CD4-positive, alpha-beta memory T cell (primary cell): ENCODE measurements at regions not wholly inside any gene's neighbourhood (a gene's known extent, or its start where the extent isn't known, plus 50 kb on each side); places are given as distances from the start of the nearest gene placed in this dataset. TPM values are rescaled to one million over a fixed set of nuclear protein-coding genes. Genes with fewer than 3 reads are reported as not detected.

Experiments used
- CTCF ChIA-PET: fragments of 350-600 bp; sonication (Branson Sonifier 250); formaldehyde crosslinking; loops from one replicate; lab custom pipeline; 2021; ENCODE audit warnings: inconsistent platforms; ENCODE audit not compliant: partially characterized antibody; lab: Charles Lee
- POLR2A ChIA-PET: fragments of 350-600 bp; sonication (Branson Sonifier 250); formaldehyde crosslinking; loops from one replicate; lab custom pipeline; 2021; ENCODE audit not compliant: partially characterized antibody; lab: Charles Lee
- DNase-seq, 5 donors: peaks; one replicate each; pipeline versions ENCODE4 v3.0.0 to v3.0.0-alpha.2; 2020 to 2022; ENCODE audit warnings: mixed read lengths in 1 of 5
- H3K27ac ChIP-seq: one replicate; pipeline ENCODE4 v1.7.0; 2013; ENCODE audit warnings: low read depth, low read length
- H3K27me3 ChIP-seq: 2 replicates; pipeline ENCODE4 v1.7.0; 2013; ENCODE audit warnings: mild to moderate bottlenecking, low read length, moderate library complexity; ENCODE audit not compliant: insufficient read depth
- H3K36me3 ChIP-seq: 2 replicates; pipeline ENCODE4 v1.7.0; 2013; ENCODE audit warnings: mild to moderate bottlenecking, low read length, moderate library complexity; ENCODE audit not compliant: insufficient read depth
- H3K4me1 ChIP-seq: 2 replicates; pipeline ENCODE4 v1.7.0; 2013; ENCODE audit warnings: mild to moderate bottlenecking, low read length, moderate library complexity; ENCODE audit not compliant: insufficient read depth
- H3K4me3 ChIP-seq, 2 donors: one replicate each; pipeline ENCODE4 v1.7.0; 2013; ENCODE audit warnings: low read length in 2 of 2, mild to moderate bottlenecking in 1 of 2
- H3K9me3 ChIP-seq, 2 donors: one replicate each; pipeline ENCODE4 v1.7.0; 2013; ENCODE audit warnings: low read length in 2 of 2, control low read depth in 1 of 2; ENCODE audit not compliant: control insufficient read depth in 1 of 2
- H3K27ac Mint-ChIP-seq, 7 donors: one replicate each; pipeline ENCODE4 v1.8.0; 2020 to 2021; ENCODE audit warnings: mixed read lengths in 7 of 7, mild to moderate bottlenecking in 6 of 7, inconsistent platforms in 3 of 7, moderate library complexity in 3 of 7
- H3K27me3 Mint-ChIP-seq, 2 donors: one replicate each; pipeline ENCODE4 v1.8.0; 2020 to 2021; ENCODE audit warnings: mixed read lengths in 2 of 2
- H3K36me3 Mint-ChIP-seq, 2 donors: one replicate each; pipeline ENCODE4 v1.8.0; 2020 to 2021; ENCODE audit warnings: mixed read lengths in 2 of 2, inconsistent platforms in 1 of 2, mild to moderate bottlenecking in 1 of 2
- H3K4me1 Mint-ChIP-seq, 4 donors: one replicate each; pipeline ENCODE4 v1.8.0; 2020 to 2021; ENCODE audit warnings: mixed read lengths in 4 of 4, mild to moderate bottlenecking in 1 of 4
- H3K4me3 Mint-ChIP-seq, 8 donors: one replicate each; pipeline ENCODE4 v1.8.0; 2020 to 2021; ENCODE audit warnings: mixed read lengths in 8 of 8, mild to moderate bottlenecking in 7 of 8, moderate library complexity in 6 of 8, inconsistent platforms in 3 of 8
- H3K9me3 Mint-ChIP-seq, 8 donors: one replicate each; pipeline ENCODE4 v1.8.0; 2020 to 2021; ENCODE audit warnings: mixed read lengths in 8 of 8, mild to moderate bottlenecking in 5 of 8, inconsistent platforms in 3 of 8, moderate library complexity in 1 of 8
- intact Hi-C: fragments of 100-400 bp; cut with micrococcal nuclease; formaldehyde crosslinking; loops from one replicate; pipeline ENCODE4 v1.15.1; 2023
- microRNA-seq: library from miRNA; unstranded; fragments of <30 nt; microRNA quantifications from one replicate; pipeline ENCODE4 v1.2.0, GENCODE V29; 2021; ENCODE audit warnings: borderline replicate concordance, borderline number of aligned reads, borderline microRNAs expressed, mixed read lengths

- intact Hi-C loops: no loop called here
- Mint-ChIP-seq H3K9me3 (peaks cover 0 to 5% (median 1%) of the 10 kb centered on the region in 8 donors), H3K4me3 (no peak overlapping the region), H3K27me3 (peaks cover 4 to 5% of the 10 kb centered on the region in 2 donors), H3K4me1 (no peaks in the 10 kb centered on the region), H3K36me3 (no peaks in the 10 kb centered on the region), H3K27ac (no peak overlapping the region)
- ChIA-PET POLR2A (no interaction called here), CTCF (interaction anchor here (0.5 kb wide), 1 partner anchor 357 kb away, joined by 3 read pairs; no protein-coding TSS in a partner anchor)
- Histone ChIP-seq H3K27ac (no peak overlapping the region), H3K9me3 (no peaks in the 10 kb centered on the region), H3K4me1 (no peaks in the 10 kb centered on the region), H3K36me3 (no peaks in the 10 kb centered on the region), H3K4me3 (no peak overlapping the region), H3K27me3 (no peaks in the 10 kb centered on the region)
- DNase-seq: no peak
Measured at GRCh38 chr22:47228767-47229166, 466.3 kb downstream of the TBC1D22A start.

- intact Hi-C loops: no loop called here
- H3K36me3 Mint-ChIP-seq: no peaks in the 10 kb centered on the region
- no peak overlapping the region for H3K27ac ChIP-seq
- H3K4me3 Mint-ChIP-seq: no peak overlapping the region
- no peaks in the 10 kb centered on the region for H3K9me3 ChIP-seq
- no peaks in the 10 kb centered on the region for H3K4me1 ChIP-seq
- H3K27me3 ChIP-seq: no peaks in the 10 kb centered on the region
- no peaks in the 10 kb centered on the region for H3K9me3 Mint-ChIP-seq
- H3K4me1 Mint-ChIP-seq: no peaks in the 10 kb centered on the region
- CTCF ChIA-PET: no interaction called here
- H3K27ac Mint-ChIP-seq: no peak overlapping the region
- no peak for DNase-seq
- H3K4me3 ChIP-seq: no peak overlapping the region
- no peaks in the 10 kb centered on the region for H3K36me3 ChIP-seq
- peaks cover 5 to 6% of the 10 kb centered on the region in 2 donors for H3K27me3 Mint-ChIP-seq
- POLR2A ChIA-PET: interaction anchor here (0.5 kb wide), 1 partner anchor 23 kb away, joined by 3 read pairs; no protein-coding TSS in a partner anchor
Measured at GRCh38 chr22:47225931-47226633, 463.6 kb downstream of the TBC1D22A start.

GRCh38 chr22:47225080-47225930, 462.9 kb downstream of the TBC1D22A start:
- CTCF ChIA-PET: no interaction called here
- H3K27ac Mint-ChIP-seq: no peak overlapping the region
- H3K36me3 Mint-ChIP-seq: no peaks in the 10 kb centered on the region

More at GRCh38 chr22:47225080-47225930, 462.9 kb downstream of the TBC1D22A start:
- H3K27me3 ChIP-seq: no peaks in the 10 kb centered on the region
- no peaks in the 10 kb centered on the region for H3K4me1 Mint-ChIP-seq
- POLR2A ChIA-PET: interaction anchor here (0.5 kb wide), 1 partner anchor 22 kb away, joined by 3 read pairs; no protein-coding TSS in a partner anchor
- H3K27me3 Mint-ChIP-seq: peaks cover 5 to 6% of the 10 kb centered on the region in 2 donors
- H3K9me3 ChIP-seq: no peaks in the 10 kb centered on the region
- no peak for DNase-seq
- no peak overlapping the region for H3K4me3 Mint-ChIP-seq
- H3K4me3 ChIP-seq: no peak overlapping the region
- H3K36me3 ChIP-seq: no peaks in the 10 kb centered on the region
- H3K4me1 ChIP-seq: no peaks in the 10 kb centered on the region
- H3K9me3 Mint-ChIP-seq: no peaks in the 10 kb centered on the region
- intact Hi-C loops: no loop called here
- H3K27ac ChIP-seq: no peak overlapping the region

Small RNA genes lying in the stretch of these regions (microRNA-seq; reads per million reads assigned to microRNA genes)
- gene MIR3201 (not detected), gene MIR3667 (5.5 reads per million, percentile 26 among the genes with 10 or more reads in this experiment), gene MIR4535 (not detected)
